ENCODE measurements at regions not wholly inside any gene's neighbourhood (a gene's known extent, or its start where the extent isn't known, plus 50 kb on each side); places are given as distances from the start of the nearest gene placed in this dataset.

DNA sequence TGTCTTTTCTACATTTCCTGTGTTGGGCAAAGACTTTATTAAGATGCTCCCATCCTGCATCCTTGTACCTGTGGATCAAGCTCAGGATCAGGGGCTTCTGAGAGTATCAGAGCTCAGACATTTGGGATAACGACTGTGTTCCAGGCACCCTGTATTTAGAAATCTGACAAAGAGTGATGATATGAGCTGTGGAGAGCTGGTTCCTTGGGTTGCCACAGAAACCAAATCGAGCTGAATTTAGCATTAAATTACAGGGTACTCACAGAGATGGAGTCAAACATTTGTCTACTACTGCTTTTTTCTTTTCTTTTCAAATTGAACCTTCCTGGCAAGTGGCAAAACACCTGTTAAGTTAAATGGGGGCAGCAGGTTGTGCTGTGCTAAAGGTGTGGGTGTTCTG lies 110.6 kb downstream of the XCL2 start (continued):
- TF ChIP-seq, protein P1, sequence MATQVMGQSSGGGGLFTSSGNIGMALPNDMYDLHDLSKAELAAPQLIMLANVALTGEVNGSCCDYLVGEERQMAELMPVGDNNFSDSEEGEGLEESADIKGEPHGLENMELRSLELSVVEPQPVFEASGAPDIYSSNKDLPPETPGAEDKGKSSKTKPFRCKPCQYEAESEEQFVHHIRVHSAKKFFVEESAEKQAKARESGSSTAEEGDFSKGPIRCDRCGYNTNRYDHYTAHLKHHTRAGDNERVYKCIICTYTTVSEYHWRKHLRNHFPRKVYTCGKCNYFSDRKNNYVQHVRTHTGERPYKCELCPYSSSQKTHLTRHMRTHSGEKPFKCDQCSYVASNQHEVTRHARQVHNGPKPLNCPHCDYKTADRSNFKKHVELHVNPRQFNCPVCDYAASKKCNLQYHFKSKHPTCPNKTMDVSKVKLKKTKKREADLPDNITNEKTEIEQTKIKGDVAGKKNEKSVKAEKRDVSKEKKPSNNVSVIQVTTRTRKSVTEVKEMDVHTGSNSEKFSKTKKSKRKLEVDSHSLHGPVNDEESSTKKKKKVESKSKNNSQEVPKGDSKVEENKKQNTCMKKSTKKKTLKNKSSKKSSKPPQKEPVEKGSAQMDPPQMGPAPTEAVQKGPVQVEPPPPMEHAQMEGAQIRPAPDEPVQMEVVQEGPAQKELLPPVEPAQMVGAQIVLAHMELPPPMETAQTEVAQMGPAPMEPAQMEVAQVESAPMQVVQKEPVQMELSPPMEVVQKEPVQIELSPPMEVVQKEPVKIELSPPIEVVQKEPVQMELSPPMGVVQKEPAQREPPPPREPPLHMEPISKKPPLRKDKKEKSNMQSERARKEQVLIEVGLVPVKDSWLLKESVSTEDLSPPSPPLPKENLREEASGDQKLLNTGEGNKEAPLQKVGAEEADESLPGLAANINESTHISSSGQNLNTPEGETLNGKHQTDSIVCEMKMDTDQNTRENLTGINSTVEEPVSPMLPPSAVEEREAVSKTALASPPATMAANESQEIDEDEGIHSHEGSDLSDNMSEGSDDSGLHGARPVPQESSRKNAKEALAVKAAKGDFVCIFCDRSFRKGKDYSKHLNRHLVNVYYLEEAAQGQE (IDR thresholded peaks at IDR 0.05), result no peak
- TF ChIP-seq NR3C1 (IDR thresholded peaks at IDR 0.05), result no peak
- TF ChIP-seq, protein P2, sequence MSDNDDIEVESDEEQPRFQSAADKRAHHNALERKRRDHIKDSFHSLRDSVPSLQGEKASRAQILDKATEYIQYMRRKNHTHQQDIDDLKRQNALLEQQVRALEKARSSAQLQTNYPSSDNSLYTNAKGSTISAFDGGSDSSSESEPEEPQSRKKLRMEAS (IDR thresholded peaks at IDR 0.05), result no peak

DNA sequence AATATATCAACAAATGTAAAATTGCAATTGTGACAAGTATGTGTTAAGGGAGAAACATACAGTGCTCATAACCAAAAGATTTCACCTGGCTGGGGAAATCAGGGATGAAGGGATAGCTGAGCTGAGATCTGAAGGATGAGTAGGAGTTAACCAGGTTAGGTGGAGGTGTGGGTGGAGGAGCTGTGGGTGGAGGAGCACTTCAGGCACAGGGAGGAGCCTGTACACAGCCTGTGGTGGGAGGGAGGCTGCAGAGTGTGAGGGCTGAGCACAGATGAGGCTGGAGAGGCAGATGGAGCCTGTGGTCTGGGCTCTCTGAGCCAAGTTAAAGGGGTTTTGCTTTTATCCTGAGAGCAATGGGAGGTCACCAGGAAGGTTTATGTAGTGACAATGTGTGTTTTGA lies 111.9 kb downstream of the XCL2 start:
- no peak overlapping the region for H3K4me2 ChIP-seq
- H3K4me3 ChIP-seq, result no peak overlapping the region
- H3K9me3 ChIP-seq, result no peaks in the 10 kb centered on the region
- POLR2A ChIA-PET, result no interaction called here
- no peak for ATAC-seq
- no peak for DNase-seq (ENCODE audit: low read depth in 1 of 2, low spot score in 1 of 2)
- no peak for FAIRE-seq
- H3K27ac ChIP-seq, result no peak overlapping the region
- TF ChIP-seq, protein P3, sequence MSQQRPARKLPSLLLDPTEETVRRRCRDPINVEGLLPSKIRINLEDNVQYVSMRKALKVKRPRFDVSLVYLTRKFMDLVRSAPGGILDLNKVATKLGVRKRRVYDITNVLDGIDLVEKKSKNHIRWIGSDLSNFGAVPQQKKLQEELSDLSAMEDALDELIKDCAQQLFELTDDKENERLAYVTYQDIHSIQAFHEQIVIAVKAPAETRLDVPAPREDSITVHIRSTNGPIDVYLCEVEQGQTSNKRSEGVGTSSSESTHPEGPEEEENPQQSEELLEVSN (IDR thresholded peaks at IDR 0.05; ENCODE audit: borderline replicate concordance, low read depth), result no peak
- no peaks in the 10 kb centered on the region for H3K4me1 ChIP-seq
- CTCF ChIA-PET, result interaction anchor here (0.6 to 1.4 kb wide), 4 partner anchors 9 to 1369 kb away, joined by 3 to 4 read pairs (median 3); no protein-coding TSS in a partner anchor

DNA sequence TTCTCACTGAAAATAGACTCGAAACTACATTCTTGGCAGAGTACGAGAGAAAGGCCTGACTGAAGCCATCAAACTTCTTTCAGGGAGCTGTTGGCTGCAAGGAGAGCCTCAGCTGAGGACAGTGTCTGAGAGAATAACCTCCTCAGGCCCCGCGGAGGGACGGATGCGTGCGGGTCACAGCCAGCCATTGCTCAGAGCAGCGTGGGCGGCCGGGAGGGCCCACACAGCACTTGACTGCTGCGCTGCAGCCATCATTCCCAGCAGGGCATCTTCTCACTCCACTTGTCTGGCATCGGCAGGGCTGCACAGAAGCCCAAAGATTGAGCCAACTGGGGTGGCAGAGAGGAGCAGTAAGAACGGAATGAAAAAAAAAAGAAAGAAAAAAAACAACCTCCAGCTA lies 113.5 kb downstream of the XCL2 start:
- Histone ChIP-seq H3K4me2 (no peak overlapping the region), H3K27ac (no peak overlapping the region), H3K9me3 (no peaks in the 10 kb centered on the region), H3K4me1 (no peaks in the 10 kb centered on the region), H3K4me3 (no peak overlapping the region)
- no peak for FAIRE-seq
- WGBS (ENCODE audit: missing lambda C conversion rate), result 87% methylated on average over 10 of the region's 13 CpGs
- ATAC-seq, result no peak
- ChIA-PET CTCF (interaction anchor here (0.6 to 10.2 kb wide), 3 partner anchors 9 to 498 kb away, joined by 3 to 74 read pairs (median 3); no protein-coding TSS in a partner anchor), POLR2A (no interaction called here)
- no peak for TF ChIP-seq FOSB (CRISPR knock-in tag; IDR thresholded peaks at IDR 0.05)
- no peak for TF ChIP-seq ZNF302 (CRISPR knock-in tag; IDR thresholded peaks at IDR 0.05)
- TF ChIP-seq ESRRA (IDR thresholded peaks at IDR 0.05; ENCODE audit: borderline replicate concordance, low read length), result no peak
- DNase-seq (ENCODE audit: low read depth in 1 of 2, low spot score in 1 of 2), result no peak

DNA sequence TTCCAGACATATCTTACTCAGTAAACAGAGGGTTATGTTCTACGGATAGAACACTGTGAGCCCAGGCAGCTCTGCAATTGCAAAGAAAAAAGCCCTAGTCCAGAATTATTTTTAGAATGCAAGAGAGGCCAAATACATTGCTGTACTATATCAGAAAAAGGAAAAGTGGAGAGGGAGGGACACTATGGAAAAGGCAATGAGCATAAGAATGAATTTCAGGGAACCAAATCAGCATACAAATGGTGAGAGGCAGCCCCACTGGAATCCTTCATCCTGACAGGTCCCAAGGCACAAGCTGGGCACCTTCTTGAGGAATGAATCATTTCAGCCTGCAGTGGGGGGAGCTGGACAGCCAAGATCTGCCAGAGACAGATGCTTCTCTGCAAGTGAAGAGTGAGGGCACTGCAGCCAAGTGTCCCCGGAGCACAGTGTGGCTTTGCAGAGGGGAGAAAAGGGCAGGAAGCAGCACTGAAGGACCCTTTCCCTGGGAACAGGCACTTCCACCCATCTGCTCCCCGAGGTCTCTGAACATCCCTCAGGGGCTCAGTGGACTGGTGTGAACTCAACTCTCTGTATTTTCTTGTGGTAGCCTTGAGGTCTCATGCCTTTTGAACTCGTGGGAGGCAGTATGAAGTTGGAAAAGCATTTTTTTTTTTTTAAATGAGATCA lies 115.6 kb downstream of the XCL2 start:
- no peak for FAIRE-seq
- CTCF ChIA-PET, result interaction anchor here (10.2 kb wide), 1 partner anchor 11 kb away, joined by 74 read pairs; no protein-coding TSS in a partner anchor
- no peak for DNase-seq (ENCODE audit: low read depth in 1 of 2, low spot score in 1 of 2)
- TF ChIP-seq POLR2AphosphoS2 (conservative IDR thresholded peaks at IDR 0.05; ENCODE audit: low read length) (no peak), BHLHE40 (IDR thresholded peaks at IDR 0.05; ENCODE audit: low read depth, low read length) (no peak)
- TF ChIP-seq, protein P1 (IDR thresholded peaks at IDR 0.05), result no peak
- Histone ChIP-seq H3K4me1 (no peaks in the 10 kb centered on the region), H3K27ac (no peak overlapping the region), H3K4me3 (no peak overlapping the region), H3K4me2 (no peak overlapping the region), H3K9me3 (no peaks in the 10 kb centered on the region)
- ATAC-seq, result no peak
- WGBS (ENCODE audit: missing lambda C conversion rate), result 38% methylated on average over 4 of the region's 4 CpGs
- POLR2A ChIA-PET, result no interaction called here
